Nephron progenitor cell (in vitro differentiated cells): ENCODE measurements at regions not wholly inside any gene's neighbourhood (a gene's known extent, or its start where the extent isn't known, plus 50 kb on each side); places are given as distances from the start of the nearest gene placed in this dataset.
A peak's percentile ranks its signal among the peaks of the same experiment; 100 is the strongest.

ENCODE experiments used
- DNase-seq: peaks from one replicate; pipeline ENCODE4 v3.0.0; 2021
- H3K27ac Mint-ChIP-seq: 2 replicates; pipeline ENCODE4 v1.8.0; 2021; ENCODE audit warnings: mild to moderate bottlenecking, moderate library complexity, mixed read lengths
- H3K27me3 Mint-ChIP-seq: 2 replicates; pipeline ENCODE4 v1.8.0; 2021; ENCODE audit warnings: mild to moderate bottlenecking, low read depth, mixed read lengths; ENCODE audit not compliant: poor library complexity
- H3K36me3 Mint-ChIP-seq: 2 replicates; pipeline ENCODE4 v1.8.0; 2021; ENCODE audit warnings: low read depth, mixed read lengths
- H3K4me1 Mint-ChIP-seq: 2 replicates; pipeline ENCODE4 v1.8.0; 2021; ENCODE audit warnings: mixed read lengths
- H3K4me3 Mint-ChIP-seq: 2 replicates; pipeline ENCODE4 v1.8.0; 2021; ENCODE audit warnings: mild to moderate bottlenecking, moderate library complexity, mixed read lengths
- H3K9me3 Mint-ChIP-seq: 2 replicates; pipeline ENCODE4 v1.8.0; 2021; ENCODE audit warnings: mild to moderate bottlenecking, moderate library complexity, mixed read lengths
- CTCF ChIP-seq: fragments of 200-600 bp; sonication (generic); IDR thresholded peaks from 2 replicates; pipeline ENCODE4 v1.5.0; 2021; ENCODE audit warnings: antibody characterized with exemption

- H3K36me3 Mint-ChIP-seq, result no peaks in the 10 kb centered on the region
- TF ChIP-seq CTCF, result no peak
These were observed 605.8 kb upstream of the TENM3 start for GRCh38 chr4:181637186-181638105.

GRCh38 chr4:181643466-181643865, 599.7 kb upstream of the TENM3 start:
- Mint-ChIP-seq H3K27ac (no peak overlapping the region), H3K27me3 (peaks cover 7% of the 10 kb centered on the region), H3K4me3 (no peak overlapping the region), H3K4me1 (peaks cover 23% of the 10 kb centered on the region), H3K9me3 (peaks cover 16% of the 10 kb centered on the region), H3K36me3 (peaks cover 6% of the 10 kb centered on the region)
- no peak for DNase-seq
- TF ChIP-seq CTCF, result no peak

More at GRCh38 chr4:181637186-181638105, 605.8 kb upstream of the TENM3 start:
- Mint-ChIP-seq H3K4me3 (no peak overlapping the region), H3K27ac (no peak overlapping the region), H3K9me3 (peaks cover 10% of the 10 kb centered on the region), H3K4me1 (peaks cover 5% of the 10 kb centered on the region), H3K27me3 (peaks cover 4% of the 10 kb centered on the region)
- DNase-seq, result no peak

- Mint-ChIP-seq H3K27me3 (peaks cover 3% of the 10 kb centered on the region), H3K9me3 (peaks cover 16% of the 10 kb centered on the region)
- no peak for TF ChIP-seq CTCF
These were observed 597.7 kb upstream of the TENM3 start for GRCh38 chr4:181645489-181645888.

GRCh38 chr4:181646864-181647263, 596.3 kb upstream of the TENM3 start:
- no peak for DNase-seq
- Mint-ChIP-seq H3K4me3 (peak overlapping the region; percentile 71), H3K36me3 (peaks cover 6% of the 10 kb centered on the region), H3K27ac (no peak overlapping the region), H3K27me3 (peaks cover 3% of the 10 kb centered on the region), H3K4me1 (peaks cover 32% of the 10 kb centered on the region), H3K9me3 (peaks cover 16% of the 10 kb centered on the region)
- no peak for TF ChIP-seq CTCF

More at GRCh38 chr4:181645489-181645888, 597.7 kb upstream of the TENM3 start:
- H3K4me1 Mint-ChIP-seq, result peaks cover 32% of the 10 kb centered on the region
- no peak overlapping the region for H3K4me3 Mint-ChIP-seq
- peaks cover 6% of the 10 kb centered on the region for H3K36me3 Mint-ChIP-seq
- H3K27ac Mint-ChIP-seq, result no peak overlapping the region
- DNase-seq, result no peak

GRCh38 chr4:181647396-181648147, 595.6 kb upstream of the TENM3 start:
- TF ChIP-seq CTCF, result no peak
- Mint-ChIP-seq H3K4me3 (peak overlapping the region; percentile 71), H3K27ac (peak overlapping the region; percentile 92), H3K9me3 (peaks cover 10% of the 10 kb centered on the region), H3K4me1 (peaks cover 32% of the 10 kb centered on the region), H3K27me3 (peaks cover 3% of the 10 kb centered on the region), H3K36me3 (peaks cover 6% of the 10 kb centered on the region)
- peak; percentile 13 for DNase-seq
